Body of pancreas (tissue), 4 donors: ENCODE measurements at regions not wholly inside any gene's neighbourhood (a gene's known extent, or its start where the extent isn't known, plus 50 kb on each side); places are given as distances from the start of the nearest gene placed in this dataset.

ENCODE experiments used
- CTCF ChIP-seq, 7 experiments: fragments of 450-650 bp in 4 of 7; fragments of 200-600 bp in 3 of 7; sonication (generic) in 3 of 7; IDR thresholded peaks; one replicate each; pipeline ENCODE4 v1.5.1; 2016 to 2019; ENCODE audit warnings: antibody characterized with exemption in 7 of 7
- POLR2A ChIP-seq, 3 donors: fragments of 450-650 bp; IDR thresholded peaks; one replicate each; pipeline ENCODE4 v1.6.1; 2016; ENCODE audit warnings: antibody characterized with exemption in 3 of 3, mild to moderate bottlenecking in 2 of 3

- TF ChIP-seq CTCF (IDR thresholded peaks at IDR 0.05), result no peak
- no peak for TF ChIP-seq POLR2A (IDR thresholded peaks at IDR 0.05)
Measured at GRCh38 chr2:111668274-111668616, 215.7 kb downstream of the ANAPC1 start.
